GM23338 (cell line): ENCODE measurements at regions not wholly inside any gene's neighbourhood (a gene's known extent, or its start where the extent isn't known, plus 50 kb on each side); places are given as distances from the start of the nearest gene placed in this dataset.

Experiments used
- CTCF ChIP-seq, 2 experiments: fragments of 200-600 bp in 1 of 2; sonication (generic) in 1 of 2; conservative IDR thresholded peaks; 2 replicates each; pipeline versions ENCODE4 v1.5.1 to v1.6.1; 2016 to 2017; ENCODE audit warnings: antibody characterized with exemption in 2 of 2, low read depth in 2 of 2, mild to moderate bottlenecking in 2 of 2, moderate library complexity in 1 of 2
- EZH2 ChIP-seq: fragments of 200-600 bp; sonication (generic); IDR thresholded peaks from one replicate; pipeline ENCODE4 v1.8.0; 2017; ENCODE audit warnings: antibody characterized with exemption, mild to moderate bottlenecking, low read depth; ENCODE audit not compliant: unreplicated experiment
- TF ChIP-seq, protein P1 (sequence below): IDR thresholded peaks from one replicate; pipeline ENCODE4 v1.6.1; 2018; ENCODE audit warnings: antibody characterized with exemption; ENCODE audit not compliant: unreplicated experiment

DNA sequence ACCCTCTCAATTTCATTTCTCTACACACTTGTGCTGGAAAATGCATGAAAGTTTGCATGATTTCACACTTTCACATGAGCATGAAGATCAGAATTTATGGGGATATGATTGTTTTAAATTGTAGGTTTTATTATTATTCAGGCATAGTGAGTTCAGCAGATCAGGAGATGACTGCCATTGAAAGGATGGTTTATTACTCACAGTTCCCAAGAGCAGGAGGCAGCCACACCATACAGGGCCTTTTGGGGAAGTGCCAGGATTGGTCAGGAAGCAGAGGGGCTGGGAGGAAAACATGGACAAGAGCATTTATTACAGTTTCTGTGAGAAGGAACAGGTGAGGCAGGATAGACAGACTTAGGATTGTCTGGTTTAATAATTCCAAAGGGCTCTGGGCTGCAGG is 114.6 kb upstream of the KCNJ15 start:
- no peak for TF ChIP-seq EZH2
- TF ChIP-seq CTCF (conservative IDR thresholded peaks at IDR 0.05; ENCODE audit: low read depth in 2 of 2): no peak
- TF ChIP-seq, protein P1, sequence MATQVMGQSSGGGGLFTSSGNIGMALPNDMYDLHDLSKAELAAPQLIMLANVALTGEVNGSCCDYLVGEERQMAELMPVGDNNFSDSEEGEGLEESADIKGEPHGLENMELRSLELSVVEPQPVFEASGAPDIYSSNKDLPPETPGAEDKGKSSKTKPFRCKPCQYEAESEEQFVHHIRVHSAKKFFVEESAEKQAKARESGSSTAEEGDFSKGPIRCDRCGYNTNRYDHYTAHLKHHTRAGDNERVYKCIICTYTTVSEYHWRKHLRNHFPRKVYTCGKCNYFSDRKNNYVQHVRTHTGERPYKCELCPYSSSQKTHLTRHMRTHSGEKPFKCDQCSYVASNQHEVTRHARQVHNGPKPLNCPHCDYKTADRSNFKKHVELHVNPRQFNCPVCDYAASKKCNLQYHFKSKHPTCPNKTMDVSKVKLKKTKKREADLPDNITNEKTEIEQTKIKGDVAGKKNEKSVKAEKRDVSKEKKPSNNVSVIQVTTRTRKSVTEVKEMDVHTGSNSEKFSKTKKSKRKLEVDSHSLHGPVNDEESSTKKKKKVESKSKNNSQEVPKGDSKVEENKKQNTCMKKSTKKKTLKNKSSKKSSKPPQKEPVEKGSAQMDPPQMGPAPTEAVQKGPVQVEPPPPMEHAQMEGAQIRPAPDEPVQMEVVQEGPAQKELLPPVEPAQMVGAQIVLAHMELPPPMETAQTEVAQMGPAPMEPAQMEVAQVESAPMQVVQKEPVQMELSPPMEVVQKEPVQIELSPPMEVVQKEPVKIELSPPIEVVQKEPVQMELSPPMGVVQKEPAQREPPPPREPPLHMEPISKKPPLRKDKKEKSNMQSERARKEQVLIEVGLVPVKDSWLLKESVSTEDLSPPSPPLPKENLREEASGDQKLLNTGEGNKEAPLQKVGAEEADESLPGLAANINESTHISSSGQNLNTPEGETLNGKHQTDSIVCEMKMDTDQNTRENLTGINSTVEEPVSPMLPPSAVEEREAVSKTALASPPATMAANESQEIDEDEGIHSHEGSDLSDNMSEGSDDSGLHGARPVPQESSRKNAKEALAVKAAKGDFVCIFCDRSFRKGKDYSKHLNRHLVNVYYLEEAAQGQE: no peak
